B cell (primary cell): ENCODE measurements at regions not wholly inside any gene's neighbourhood (a gene's known extent, or its start where the extent isn't known, plus 50 kb on each side); places are given as distances from the start of the nearest gene placed in this dataset.

Experiments used
- ATAC-seq: fragments of 200-7000 bp; cut with Tn5 transposase; one replicate; pipeline ENCODE4 v1.10.0; 2021; ENCODE audit warnings: low read depth, mild to moderate bottlenecking, moderate number of reproducible peaks, moderate library complexity
- CTCF ChIA-PET: fragments of 350-600 bp; sonication (Branson Sonifier 250); formaldehyde crosslinking; loops from one replicate; lab custom pipeline; 2021; ENCODE audit warnings: antibody characterized with exemption, inconsistent platforms; lab: Charles Lee
- POLR2A ChIA-PET: fragments of 350-600 bp; sonication (Branson Sonifier 250); formaldehyde crosslinking; loops from one replicate; lab custom pipeline; 2021; ENCODE audit warnings: antibody characterized with exemption; lab: Charles Lee
- DNase-seq: peaks from one replicate; pipeline ENCODE4 v3.0.0; 2013
- H2AFZ ChIP-seq: 2 replicates; pipeline ENCODE4 v1.6.1; 2012; ENCODE audit warnings: mild to moderate bottlenecking, low read depth, low read length; ENCODE audit not compliant: insufficient read depth, poor library complexity, severe bottlenecking
- H3K27ac ChIP-seq, 2 donors: 1 replicate in 1 of 2; 2 replicates in 1 of 2; pipeline ENCODE4 v1.5.1; 2012 to 2013; ENCODE audit warnings: low read length in 2 of 2, mild to moderate bottlenecking in 2 of 2, moderate library complexity in 1 of 2
- H3K27me3 ChIP-seq, 4 experiments: fragments of 200-600 bp in 1 of 4; sonication (generic) in 1 of 4; replicated peaks in 1 of 4; 1 replicate in 2 of 4; 2 replicates in 2 of 4; pipeline versions ENCODE4 v1.6.1 to v1.7.0; 2013 to 2016; ENCODE audit warnings: low read length in 3 of 4, mild to moderate bottlenecking in 2 of 4, mixed read lengths in 1 of 4, moderate library complexity in 1 of 4; ENCODE audit not compliant: insufficient read depth in 4 of 4, control insufficient read depth in 3 of 4; ENCODE audit errors: control extremely low read depth in 1 of 4
- H3K36me3 ChIP-seq, 2 experiments: replicated peaks in 1 of 2; 1 replicate in 1 of 2; 2 replicates in 1 of 2; pipeline versions ENCODE4 v1.6.1 to v1.7.1; 2013; ENCODE audit warnings: low read length in 1 of 2; ENCODE audit not compliant: insufficient read depth in 2 of 2, control insufficient read depth in 1 of 2; ENCODE audit errors: control extremely low read depth in 1 of 2, extremely low read depth in 1 of 2
- H3K4me1 ChIP-seq, 2 donors: fragments of 200-600 bp in 1 of 2; sonication (generic) in 1 of 2; 1 replicate in 1 of 2; 2 replicates in 1 of 2; pipeline versions ENCODE4 v1.5.1 to v1.6.1; 2013 to 2017; ENCODE audit warnings: low read length in 2 of 2; ENCODE audit not compliant: control insufficient read depth in 2 of 2, insufficient read depth in 2 of 2
- H3K4me2 ChIP-seq: replicated peaks from 2 replicates; pipeline ENCODE3; 2012; ENCODE audit warnings: mild to moderate bottlenecking, low read depth, low read length; ENCODE audit not compliant: poor library complexity, severe bottlenecking
- H3K4me3 ChIP-seq, 5 experiments: fragments of 200-600 bp in 1 of 5; sonication (generic) in 1 of 5; 1 replicate in 3 of 5; 2 replicates in 2 of 5; pipeline versions ENCODE4 v1.5.1 to v1.7.0; 2011 to 2016; ENCODE audit warnings: low read length in 4 of 5, mild to moderate bottlenecking in 4 of 5, low read depth in 2 of 5, control low read depth in 1 of 5, moderate library complexity in 1 of 5; ENCODE audit not compliant: insufficient read depth in 1 of 5; ENCODE audit errors: control extremely low read depth in 1 of 5, extremely low read depth in 1 of 5
- H3K79me2 ChIP-seq: fragments of 200-600 bp; sonication (generic); one replicate; pipeline ENCODE4 v1.6.0; 2016; ENCODE audit warnings: low read length; ENCODE audit not compliant: control insufficient read depth, insufficient read depth
- H3K9ac ChIP-seq: fragments of 200-600 bp; sonication (generic); 2 replicates; pipeline ENCODE4 v1.6.1; 2017; ENCODE audit warnings: mild to moderate bottlenecking, low read length, moderate library complexity
- H3K9me3 ChIP-seq, 3 donors: one replicate each; pipeline versions ENCODE4 v1.6.1 to v1.7.1; 2013; ENCODE audit warnings: low read length in 2 of 3; ENCODE audit not compliant: control insufficient read depth in 2 of 3, insufficient read depth in 1 of 3; ENCODE audit errors: control extremely low read depth in 1 of 3
- H4K20me1 ChIP-seq: 2 replicates; pipeline ENCODE4 v1.6.0; 2012; ENCODE audit warnings: mild to moderate bottlenecking, low read length; ENCODE audit not compliant: insufficient read depth, control insufficient read depth, poor library complexity, severe bottlenecking
- H3K27ac Mint-ChIP-seq: one replicate; pipeline ENCODE4 v1.8.0; 2021; ENCODE audit warnings: mixed read lengths
- H3K27me3 Mint-ChIP-seq: one replicate; pipeline ENCODE4 v1.8.0; 2021; ENCODE audit warnings: mixed read lengths
- H3K4me1 Mint-ChIP-seq: one replicate; pipeline ENCODE4 v1.8.0; 2021; ENCODE audit warnings: mixed read lengths
- H3K4me3 Mint-ChIP-seq: one replicate; pipeline ENCODE4 v1.8.0; 2021; ENCODE audit warnings: mixed read lengths
- H3K9me3 Mint-ChIP-seq: one replicate; pipeline ENCODE4 v1.8.0; 2022; ENCODE audit warnings: mixed read lengths; ENCODE audit not compliant: insufficient read depth
- CTCF ChIP-seq: fragments of 200-600 bp; IDR thresholded peaks from one replicate; pipeline ENCODE4 v1.8.0; 2022; ENCODE audit warnings: antibody characterized with exemption, mild to moderate bottlenecking
- EZH2 ChIP-seq: IDR thresholded peaks from 2 replicates; pipeline ENCODE4 v1.6.1; 2012; ENCODE audit warnings: borderline replicate concordance, low read depth, mild to moderate bottlenecking, moderate library complexity, low read length; ENCODE audit not compliant: insufficient read depth, poor library complexity, severe bottlenecking
- WGBS: methylation state at CpG from one replicate; pipeline ENCODE4 v1.1.5; 2013; ENCODE audit warnings: missing lambda C conversion rate; ENCODE audit not compliant: insufficient coverage; 5-methylcytosine and 5-hydroxymethylcytosine counted together
- intact Hi-C: fragments of 100-400 bp; cut with micrococcal nuclease; formaldehyde crosslinking; loops from one replicate; pipeline ENCODE4 v1.10.0; 2022

GRCh38 chr2:392926-393280 is 105.0 kb upstream of the ALKAL2 start:
- H3K36me3 ChIP-seq: no peaks in the 10 kb centered on the region
- no peaks in the 10 kb centered on the region for H3K27me3 Mint-ChIP-seq
- no peak overlapping the region for H3K27ac ChIP-seq
- no peak overlapping the region for H3K27ac Mint-ChIP-seq
- H3K4me2 ChIP-seq: no peak overlapping the region
- WGBS: 83% methylated on average over 9 of the region's 9 CpGs
- no peaks in the 10 kb centered on the region for H3K27me3 ChIP-seq
- H3K4me1 ChIP-seq: peaks cover 4 to 7% of the 10 kb centered on the region in 2 donors
- H3K9ac ChIP-seq: no peak overlapping the region
- ChIA-PET POLR2A (no interaction called here), CTCF (no interaction called here)
- intact Hi-C loops: no loop called here
- no peaks in the 10 kb centered on the region for H3K9me3 ChIP-seq
- H2AFZ ChIP-seq: no peak overlapping the region
- peaks cover 3% of the 10 kb centered on the region for H3K9me3 Mint-ChIP-seq
- ATAC-seq (no peak), DNase-seq (no peak)
- no peak overlapping the region for H3K4me3 ChIP-seq
- H3K79me2 ChIP-seq: no peaks in the 10 kb centered on the region
- peaks cover 8% of the 10 kb centered on the region for H3K4me1 Mint-ChIP-seq
- TF ChIP-seq EZH2 (no peak), CTCF (no peak)
- no peak overlapping the region for H3K4me3 Mint-ChIP-seq
- no peaks in the 10 kb centered on the region for H4K20me1 ChIP-seq

GRCh38 chr2:392181-392925 is 104.5 kb upstream of the ALKAL2 start:
- no peak overlapping the region for H2AFZ ChIP-seq
- H3K9ac ChIP-seq: no peak overlapping the region
- H3K4me1 ChIP-seq: peaks cover 4 to 7% of the 10 kb centered on the region in 2 donors
- H3K27me3 ChIP-seq: no peaks in the 10 kb centered on the region
- no peaks in the 10 kb centered on the region for H3K36me3 ChIP-seq
- ChIA-PET POLR2A (no interaction called here), CTCF (no interaction called here)
- no peak overlapping the region for H3K27ac ChIP-seq
- ATAC-seq: no peak
- 94% methylated on average over 30 of the region's 32 CpGs for WGBS
- H3K27me3 Mint-ChIP-seq: no peaks in the 10 kb centered on the region
- H3K27ac Mint-ChIP-seq: no peak overlapping the region
- no peak overlapping the region for H3K4me3 Mint-ChIP-seq
- H4K20me1 ChIP-seq: no peaks in the 10 kb centered on the region
- TF ChIP-seq CTCF: no peak
- TF ChIP-seq EZH2: no peak
- no peaks in the 10 kb centered on the region for H3K9me3 ChIP-seq
- no peak overlapping the region for H3K4me2 ChIP-seq
- H3K4me3 ChIP-seq: no peak overlapping the region
- intact Hi-C loops: no loop called here
- H3K4me1 Mint-ChIP-seq: peaks cover 8% of the 10 kb centered on the region
- H3K79me2 ChIP-seq: no peaks in the 10 kb centered on the region
- H3K9me3 Mint-ChIP-seq: peaks cover 3% of the 10 kb centered on the region
- DNase-seq: no peak
